Endothelial cell of umbilical vein (primary cell): ENCODE measurements at regions not wholly inside any gene's neighbourhood (a gene's known extent, or its start where the extent isn't known, plus 50 kb on each side); places are given as distances from the start of the nearest gene placed in this dataset.

Experiments
- BruUV-seq: library from RNA; stranded (reverse); fragments of 400-500 nt; replicated peaks from 2 replicates; lab custom pipeline; 2021; lab: Mats Ljungman, UMichigan
- CTCF ChIA-PET: fragments of 300-600, 350-600 bp; sonication (Branson Sonifier 250); formaldehyde crosslinking; loops from one replicate; lab custom pipeline; 2021; ENCODE audit warnings: antibody characterized with exemption, inconsistent platforms; lab: Charles Lee
- POLR2A ChIA-PET: fragments of 300-600, 350-600 bp; sonication (Branson Sonifier 250); formaldehyde crosslinking; loops from one replicate; lab custom pipeline; 2021; ENCODE audit warnings: antibody characterized with exemption, inconsistent platforms; lab: Charles Lee
- DNase-seq: peaks from one replicate; pipeline ENCODE4 v3.0.0-alpha.2; 2011; ENCODE audit warnings: low read depth, low spot score
- FAIRE-seq: peaks from 2 replicates; lab custom pipeline; 2011; peaks lifted over from hg19 to GRCh38; lab: Jason Lieb, UNC
- H2AFZ ChIP-seq: 2 replicates; pipeline ENCODE4 v1.6.0; 2012; ENCODE audit warnings: low read depth, low read length, control low read depth, inconsistent platforms
- H3K27ac ChIP-seq: 2 replicates; pipeline ENCODE4 v1.5.1; 2011; ENCODE audit warnings: low read depth, mild to moderate bottlenecking, control low read depth, low read length, moderate library complexity; ENCODE audit not compliant: insufficient read depth
- H3K27me3 ChIP-seq, 2 experiments: 2 replicates each; pipeline versions ENCODE4 v1.6.0 to v1.6.1; 2011; ENCODE audit warnings: low read length in 2 of 2, mixed read lengths in 1 of 2; ENCODE audit not compliant: control insufficient read depth in 2 of 2, insufficient read depth in 2 of 2
- H3K36me3 ChIP-seq, 2 experiments: 2 replicates in 1 of 2; 3 replicates in 1 of 2; pipeline ENCODE4 v1.5.1; 2011; ENCODE audit warnings: low read length in 2 of 2, mild to moderate bottlenecking in 1 of 2, moderate library complexity in 1 of 2; ENCODE audit not compliant: control insufficient read depth in 2 of 2, insufficient read depth in 2 of 2; ENCODE audit errors: extremely low read depth in 1 of 2
- H3K4me1 ChIP-seq: 3 replicates; pipeline ENCODE4 v1.5.1; 2011; ENCODE audit warnings: mild to moderate bottlenecking, low read length; ENCODE audit not compliant: control insufficient read depth, insufficient read depth; ENCODE audit errors: extremely low read depth
- H3K4me2 ChIP-seq: 2 replicates; pipeline ENCODE4 v1.6.1; 2011; ENCODE audit warnings: low read length, control low read depth, mixed read lengths; ENCODE audit not compliant: insufficient read depth
- H3K4me3 ChIP-seq, 3 experiments: fragments of 200-600 bp in 1 of 3; sonication (generic), shearing (Covaris generic) in 1 of 3; replicated peaks in 1 of 3; 2 replicates each; pipeline ENCODE4 v1.5.1; 2011 to 2016; ENCODE audit warnings: control low read depth in 3 of 3, low read length in 3 of 3, mild to moderate bottlenecking in 2 of 3, inconsistent platforms in 1 of 3, low read depth in 1 of 3, moderate library complexity in 1 of 3; ENCODE audit not compliant: insufficient read depth in 1 of 3
- H3K79me2 ChIP-seq: 2 replicates; pipeline ENCODE4 v1.6.0; 2012; ENCODE audit warnings: low read length, inconsistent platforms; ENCODE audit not compliant: control insufficient read depth, insufficient read depth
- H3K9ac ChIP-seq: replicated peaks from 2 replicates; pipeline ENCODE3; 2011; ENCODE audit warnings: low read length, control low read depth; ENCODE audit not compliant: insufficient read depth; ENCODE audit errors: extremely low read depth
- H3K9me1 ChIP-seq: replicated peaks from 3 replicates; pipeline ENCODE4 v1.6.0; 2011; ENCODE audit warnings: mild to moderate bottlenecking, low read length; ENCODE audit not compliant: control insufficient read depth, insufficient read depth; ENCODE audit errors: extremely low read depth
- H3K9me3 ChIP-seq: replicated peaks from 2 replicates; pipeline ENCODE4 v1.5.1; 2012; ENCODE audit warnings: low read length, inconsistent platforms; ENCODE audit not compliant: control insufficient read depth, insufficient read depth
- H4K20me1 ChIP-seq: replicated peaks from 2 replicates; pipeline ENCODE3; 2011; ENCODE audit warnings: mild to moderate bottlenecking, low read length; ENCODE audit not compliant: control insufficient read depth, insufficient read depth; ENCODE audit errors: extremely low read depth
- EZH2 ChIP-seq: IDR thresholded peaks from 2 replicates; pipeline ENCODE4 v1.6.1; 2012; ENCODE audit warnings: borderline replicate concordance, low read depth, mild to moderate bottlenecking, moderate library complexity, low read length, inconsistent platforms; ENCODE audit not compliant: severe bottlenecking
- FOS ChIP-seq: IDR thresholded peaks from 2 replicates; pipeline ENCODE4 v1.6.1; 2011; ENCODE audit warnings: mild to moderate bottlenecking, low read length, moderate library complexity, borderline replicate concordance; ENCODE audit not compliant: insufficient read depth
- GATA2 ChIP-seq: IDR thresholded peaks from 2 replicates; pipeline ENCODE4 v1.7.0; 2011; ENCODE audit warnings: low read depth, mild to moderate bottlenecking, moderate library complexity, mixed read lengths, low read length; ENCODE audit not compliant: insufficient read length, insufficient read depth
- JUN ChIP-seq: IDR thresholded peaks from 2 replicates; pipeline ENCODE4 v1.6.1; 2011; ENCODE audit warnings: borderline replicate concordance, low read depth; ENCODE audit not compliant: insufficient read length, insufficient read depth
- MAX ChIP-seq: IDR thresholded peaks from 2 replicates; pipeline ENCODE4 v1.6.1; 2011; ENCODE audit not compliant: insufficient read depth, insufficient read length
- MYC ChIP-seq: IDR thresholded peaks from one replicate; pipeline ENCODE4 v1.6.1; 2011; ENCODE audit warnings: mild to moderate bottlenecking, low read depth, low read length
- POLR2A ChIP-seq: IDR thresholded peaks from 2 replicates; pipeline ENCODE4 v1.6.1; 2012; ENCODE audit warnings: low read depth, mild to moderate bottlenecking, control low read depth, low read length
- POLR2AphosphoS5 ChIP-seq: IDR thresholded peaks from 2 replicates; pipeline ENCODE4 v1.6.1; 2012; ENCODE audit warnings: low read depth, mild to moderate bottlenecking, control low read depth, low read length, moderate library complexity; ENCODE audit not compliant: insufficient read depth
- dilution Hi-C: fragments of 300-500 bp; cut with MboI; formaldehyde crosslinking; loops from one replicate; pipeline ENCODE4 v1.15.0; 2019; ENCODE audit warnings: low sequenced_read_pairs; ENCODE audit not compliant: extremely low pct_ligation_motif_present
- intact Hi-C: fragments of 100-400 bp; cut with micrococcal nuclease; formaldehyde crosslinking; loops from one replicate; pipeline ENCODE4 v1.10.0; 2022
- TF ChIP-seq, protein P1 (sequence below), 2 donors: IDR thresholded peaks; 1 replicate in 1 of 2; 2 replicates in 1 of 2; pipeline ENCODE4 v1.5.1; 2011; ENCODE audit warnings: low read length in 2 of 2, mild to moderate bottlenecking in 2 of 2, moderate library complexity in 2 of 2, control low read depth in 1 of 2, inconsistent platforms in 1 of 2, low read depth in 1 of 2; ENCODE audit not compliant: insufficient read depth in 1 of 2; ENCODE audit errors: extremely low read depth in 1 of 2

- intact Hi-C loops = no loop called here
- no peaks in the 10 kb centered on the region for H3K9me3 ChIP-seq
- TF ChIP-seq, protein P1, sequence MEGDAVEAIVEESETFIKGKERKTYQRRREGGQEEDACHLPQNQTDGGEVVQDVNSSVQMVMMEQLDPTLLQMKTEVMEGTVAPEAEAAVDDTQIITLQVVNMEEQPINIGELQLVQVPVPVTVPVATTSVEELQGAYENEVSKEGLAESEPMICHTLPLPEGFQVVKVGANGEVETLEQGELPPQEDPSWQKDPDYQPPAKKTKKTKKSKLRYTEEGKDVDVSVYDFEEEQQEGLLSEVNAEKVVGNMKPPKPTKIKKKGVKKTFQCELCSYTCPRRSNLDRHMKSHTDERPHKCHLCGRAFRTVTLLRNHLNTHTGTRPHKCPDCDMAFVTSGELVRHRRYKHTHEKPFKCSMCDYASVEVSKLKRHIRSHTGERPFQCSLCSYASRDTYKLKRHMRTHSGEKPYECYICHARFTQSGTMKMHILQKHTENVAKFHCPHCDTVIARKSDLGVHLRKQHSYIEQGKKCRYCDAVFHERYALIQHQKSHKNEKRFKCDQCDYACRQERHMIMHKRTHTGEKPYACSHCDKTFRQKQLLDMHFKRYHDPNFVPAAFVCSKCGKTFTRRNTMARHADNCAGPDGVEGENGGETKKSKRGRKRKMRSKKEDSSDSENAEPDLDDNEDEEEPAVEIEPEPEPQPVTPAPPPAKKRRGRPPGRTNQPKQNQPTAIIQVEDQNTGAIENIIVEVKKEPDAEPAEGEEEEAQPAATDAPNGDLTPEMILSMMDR (IDR thresholded peaks at IDR 0.05; ENCODE audit: extremely low read depth in 1 of 2, insufficient read depth in 1 of 2, low read depth in 1 of 2, low read length in 2 of 2) = no peak
- TF ChIP-seq FOS (no peak), GATA2 (no peak), MYC (no peak), MAX (no peak)
- no peak overlapping the region for H2AFZ ChIP-seq
- dilution Hi-C loops = no loop called here
- H3K27me3 ChIP-seq = no peaks in the 10 kb centered on the region
- no peak overlapping the region for H3K9ac ChIP-seq
- POLR2A ChIA-PET = no interaction called here
- H3K4me2 ChIP-seq = no peak overlapping the region
- no peaks in the 10 kb centered on the region for H3K4me1 ChIP-seq
- no peaks in the 10 kb centered on the region for H3K9me1 ChIP-seq
- no peaks in the 10 kb centered on the region for H3K36me3 ChIP-seq
- H4K20me1 ChIP-seq = no peaks in the 10 kb centered on the region
- no peaks in the 10 kb centered on the region for H3K79me2 ChIP-seq
- H3K4me3 ChIP-seq = no peak overlapping the region
- FAIRE-seq = no peak
- no peak overlapping the region for H3K27ac ChIP-seq
- DNase-seq = no peak
- BruUV-seq = no TSS peak
- CTCF ChIA-PET = no interaction called here
These were observed 476.8 kb downstream of the CCSER2 start for GRCh38 chr10:84805149-84805548.

DNA sequence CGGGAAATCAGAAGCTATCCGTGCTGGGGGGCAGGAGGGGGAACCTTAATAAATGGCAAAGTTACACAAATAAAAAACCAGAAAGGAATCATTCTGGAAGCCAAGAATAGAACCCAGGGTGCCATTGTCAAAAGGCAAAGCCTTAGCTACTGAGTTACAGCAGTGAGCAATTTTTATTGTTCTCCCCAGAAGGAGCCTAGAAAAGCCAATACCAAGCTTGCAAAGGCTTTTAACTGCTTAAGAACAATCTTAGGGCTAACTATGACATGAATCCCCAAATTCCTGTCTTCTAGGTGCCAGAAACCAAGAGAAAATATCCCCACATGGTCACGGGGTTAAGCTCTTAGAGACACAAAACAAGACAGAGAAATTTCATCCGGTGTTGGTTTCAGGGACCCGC, 482.7 kb downstream of the CCSER2 start:
- intact Hi-C loops (no loop called here), dilution Hi-C loops (no loop called here)
- no peaks in the 10 kb centered on the region for H3K9me1 ChIP-seq
- BruUV-seq = no TSS peak
- no peaks in the 10 kb centered on the region for H3K9me3 ChIP-seq
- no peak for FAIRE-seq
- CTCF ChIA-PET = no interaction called here
- POLR2A ChIA-PET = no interaction called here
- H4K20me1 ChIP-seq = no peaks in the 10 kb centered on the region
- no peak overlapping the region for H3K9ac ChIP-seq
- H3K4me2 ChIP-seq = no peak overlapping the region
- H3K36me3 ChIP-seq = no peaks in the 10 kb centered on the region
- H2AFZ ChIP-seq = no peak overlapping the region
- DNase-seq = no peak
- H3K4me3 ChIP-seq = no peak overlapping the region
- no peak overlapping the region for H3K27ac ChIP-seq
- no peaks in the 10 kb centered on the region for H3K4me1 ChIP-seq
- H3K79me2 ChIP-seq = no peaks in the 10 kb centered on the region
- no peak for TF ChIP-seq EZH2
- TF ChIP-seq FOS = no peak
- no peak for TF ChIP-seq JUN
- TF ChIP-seq POLR2AphosphoS5 = no peak
- no peak for TF ChIP-seq MYC
- TF ChIP-seq POLR2A = no peak
- TF ChIP-seq, protein P1 (IDR thresholded peaks at IDR 0.05; ENCODE audit: extremely low read depth in 1 of 2, insufficient read depth in 1 of 2, low read depth in 1 of 2, low read length in 2 of 2) = no peak
- TF ChIP-seq MAX = no peak
- no peak for TF ChIP-seq GATA2
- H3K27me3 ChIP-seq = no peaks in the 10 kb centered on the region
